Sigmoid colon (tissue), 6 donors: ENCODE measurements at regions not wholly inside any gene's neighbourhood (a gene's known extent, or its start where the extent isn't known, plus 50 kb on each side); places are given as distances from the start of the nearest gene placed in this dataset.

Source experiments
- DNase-seq: peaks from one replicate; pipeline ENCODE4 v3.0.0-alpha.2; 2019
- H3K27ac ChIP-seq, 4 donors: fragments of 200-600 bp; sonication (generic); one replicate each; pipeline ENCODE4 v1.5.1; 2016 to 2019; ENCODE audit warnings: mild to moderate bottlenecking in 1 of 4
- H3K27me3 ChIP-seq, 3 donors: fragments of 200-600 bp; sonication (generic); one replicate each; pipeline ENCODE4 v1.5.1; 2019; ENCODE audit warnings: mild to moderate bottlenecking in 1 of 3
- H3K36me3 ChIP-seq, 4 donors: fragments of 200-600 bp; sonication (generic); one replicate each; pipeline ENCODE4 v1.5.1; 2016 to 2019
- H3K4me1 ChIP-seq, 4 donors: fragments of 200-600 bp; sonication (generic); one replicate each; pipeline ENCODE4 v1.5.1; 2017 to 2019
- H3K4me3 ChIP-seq, 4 donors: fragments of 200-600 bp; sonication (generic); one replicate each; pipeline ENCODE4 v1.5.1; 2017 to 2019; ENCODE audit warnings: mild to moderate bottlenecking in 2 of 4, moderate library complexity in 1 of 4
- H3K9me3 ChIP-seq, 4 donors: fragments of 200-600 bp in 3 of 4; sonication (generic) in 3 of 4; one replicate each; pipeline versions ENCODE4 v1.5.1 to v1.6.1; 2013 to 2019
- EP300 ChIP-seq, 4 donors: sonication (generic); formaldehyde crosslinking; IDR thresholded peaks; one replicate each; pipeline ENCODE4 v1.6.1; 2017; ENCODE audit warnings: antibody characterized with exemption in 4 of 4
- POLR2A ChIP-seq, 2 donors: fragments of 450-650 bp; IDR thresholded peaks; one replicate each; pipeline ENCODE4 v1.6.1; 2016; ENCODE audit warnings: antibody characterized with exemption in 2 of 2, mild to moderate bottlenecking in 2 of 2, moderate library complexity in 2 of 2
- POLR2AphosphoS5 ChIP-seq, 4 donors: sonication (generic); formaldehyde crosslinking; IDR thresholded peaks; one replicate each; pipeline ENCODE4 v1.6.1; 2017; ENCODE audit warnings: antibody characterized with exemption in 4 of 4
- WGBS, 2 donors: extraction: QIAGEN DNeasy Blood & Tissue Kit; methylation state at CpG; one replicate each; pipeline ENCODE4 v1.1.7; 2013; 5-methylcytosine and 5-hydroxymethylcytosine counted together
- intact Hi-C: fragments of 100-400 bp; cut with DNase I; formaldehyde crosslinking; loops from one replicate; pipeline ENCODE4 v1.15.1; 2023
- TF ChIP-seq, protein P1 (sequence below), 4 experiments: fragments of 450-650 bp in 3 of 4; fragments of 200-600 bp in 1 of 4; IDR thresholded peaks; one replicate each; pipeline ENCODE4 v1.5.1; 2016 to 2019; ENCODE audit warnings: antibody characterized with exemption in 4 of 4, mild to moderate bottlenecking in 3 of 4, moderate library complexity in 2 of 4
- donor health status: healthy with polysubstance abuse.
- donor health status: healthy.

DNA sequence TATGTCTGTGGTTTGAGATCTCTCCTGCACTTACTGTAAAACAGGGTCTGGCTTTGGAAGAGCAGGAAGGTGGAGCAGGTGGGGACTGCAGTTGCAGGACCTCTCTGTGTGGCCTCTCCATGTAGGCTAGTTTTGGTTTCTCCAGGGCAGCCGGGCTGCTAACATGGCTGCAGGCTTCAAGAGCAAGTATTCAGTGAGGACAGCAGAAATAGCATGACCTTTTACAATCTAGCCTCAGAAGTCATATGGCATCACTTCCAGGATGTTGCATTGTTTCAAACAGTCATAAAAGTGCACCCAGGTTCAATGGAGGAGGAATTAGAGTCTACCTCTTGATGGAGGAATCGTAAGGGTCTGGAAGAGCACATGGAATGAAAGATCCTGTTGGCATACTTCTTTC is 728.7 kb downstream of the NTRK3 start:
- no peak for TF ChIP-seq EP300 (IDR thresholded peaks at IDR 0.05)
- no peak for TF ChIP-seq POLR2A (IDR thresholded peaks at IDR 0.05)
- TF ChIP-seq POLR2AphosphoS5 (IDR thresholded peaks at IDR 0.05) = no peak
- TF ChIP-seq, protein P1, sequence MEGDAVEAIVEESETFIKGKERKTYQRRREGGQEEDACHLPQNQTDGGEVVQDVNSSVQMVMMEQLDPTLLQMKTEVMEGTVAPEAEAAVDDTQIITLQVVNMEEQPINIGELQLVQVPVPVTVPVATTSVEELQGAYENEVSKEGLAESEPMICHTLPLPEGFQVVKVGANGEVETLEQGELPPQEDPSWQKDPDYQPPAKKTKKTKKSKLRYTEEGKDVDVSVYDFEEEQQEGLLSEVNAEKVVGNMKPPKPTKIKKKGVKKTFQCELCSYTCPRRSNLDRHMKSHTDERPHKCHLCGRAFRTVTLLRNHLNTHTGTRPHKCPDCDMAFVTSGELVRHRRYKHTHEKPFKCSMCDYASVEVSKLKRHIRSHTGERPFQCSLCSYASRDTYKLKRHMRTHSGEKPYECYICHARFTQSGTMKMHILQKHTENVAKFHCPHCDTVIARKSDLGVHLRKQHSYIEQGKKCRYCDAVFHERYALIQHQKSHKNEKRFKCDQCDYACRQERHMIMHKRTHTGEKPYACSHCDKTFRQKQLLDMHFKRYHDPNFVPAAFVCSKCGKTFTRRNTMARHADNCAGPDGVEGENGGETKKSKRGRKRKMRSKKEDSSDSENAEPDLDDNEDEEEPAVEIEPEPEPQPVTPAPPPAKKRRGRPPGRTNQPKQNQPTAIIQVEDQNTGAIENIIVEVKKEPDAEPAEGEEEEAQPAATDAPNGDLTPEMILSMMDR (IDR thresholded peaks at IDR 0.05) = no peak
- H3K27ac ChIP-seq = no peak overlapping the region
- no peaks in the 10 kb centered on the region for H3K9me3 ChIP-seq
- DNase-seq = no peak
- 86% methylated on average over 2 of the region's 2 CpGs for WGBS, 2 donors
- no peak overlapping the region for H3K4me3 ChIP-seq
- H3K4me1 ChIP-seq = no peaks in the 10 kb centered on the region
- H3K27me3 ChIP-seq = no peaks in the 10 kb centered on the region
- H3K36me3 ChIP-seq = no peaks in the 10 kb centered on the region
- intact Hi-C loops = no loop called here

DNA sequence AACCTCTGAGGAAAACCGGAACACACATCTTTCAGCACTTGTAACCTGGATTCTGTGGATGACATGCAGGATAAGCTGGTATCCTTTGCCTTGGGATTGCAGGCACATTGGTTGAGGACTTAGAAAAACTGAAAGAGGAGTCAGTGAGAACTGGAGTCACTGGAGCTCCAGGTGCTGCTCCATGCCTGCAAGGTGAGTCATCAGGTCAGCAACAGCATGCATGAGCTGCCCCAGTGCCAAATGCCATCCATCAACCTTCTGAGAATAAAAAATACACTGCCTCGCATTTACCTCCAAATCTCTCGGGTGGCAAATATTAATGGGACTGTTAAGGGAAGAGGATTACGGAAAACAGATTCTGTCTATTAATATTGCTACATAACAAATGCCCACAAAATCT is 729.1 kb downstream of the NTRK3 start:
- DNase-seq = no peak

DNA sequence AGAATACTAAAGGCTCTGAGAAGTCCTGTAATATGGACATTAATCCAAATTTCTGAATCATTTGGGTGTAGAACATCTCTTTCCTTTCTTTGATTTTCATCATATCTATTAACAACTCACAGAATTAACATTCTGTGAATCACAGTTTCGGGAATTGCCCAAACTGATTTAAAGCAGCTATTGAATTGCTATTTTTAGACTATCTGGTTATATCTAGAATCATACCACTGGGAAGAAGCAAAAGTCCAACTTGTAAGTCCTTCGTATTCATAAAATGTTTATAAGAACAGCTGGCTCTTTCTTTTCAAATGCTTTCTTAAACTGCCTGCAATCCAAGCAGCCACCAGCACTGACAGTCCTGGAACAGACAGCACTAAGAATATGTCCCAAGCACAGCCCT is 733.0 kb downstream of the NTRK3 start:
- no peaks in the 10 kb centered on the region for H3K27me3 ChIP-seq
- H3K4me1 ChIP-seq = no peaks in the 10 kb centered on the region
- 87 to 89% methylated on average over 2 of the region's 2 CpGs for WGBS, 2 donors
- no peaks in the 10 kb centered on the region for H3K36me3 ChIP-seq
- no peak for DNase-seq
- H3K27ac ChIP-seq = no peak overlapping the region
- intact Hi-C loops = no loop called here
- TF ChIP-seq, protein P1 (IDR thresholded peaks at IDR 0.05) = no peak
- TF ChIP-seq POLR2A (IDR thresholded peaks at IDR 0.05) (no peak), POLR2AphosphoS5 (IDR thresholded peaks at IDR 0.05) (no peak), EP300 (IDR thresholded peaks at IDR 0.05) (no peak)
- H3K9me3 ChIP-seq = no peaks in the 10 kb centered on the region
- no peak overlapping the region for H3K4me3 ChIP-seq

More for the DNA sequence above, 729.1 kb downstream of the NTRK3 start:
- H3K36me3 ChIP-seq = no peaks in the 10 kb centered on the region
- TF ChIP-seq POLR2A (IDR thresholded peaks at IDR 0.05) = no peak
- TF ChIP-seq POLR2AphosphoS5 (IDR thresholded peaks at IDR 0.05) = no peak
- TF ChIP-seq, protein P1 (IDR thresholded peaks at IDR 0.05) = no peak
- no peaks in the 10 kb centered on the region for H3K27me3 ChIP-seq
- WGBS, 2 donors = 89 to 92% methylated on average over 4 of the region's 4 CpGs
- no peak overlapping the region for H3K4me3 ChIP-seq
- H3K4me1 ChIP-seq = no peaks in the 10 kb centered on the region
- H3K9me3 ChIP-seq = no peaks in the 10 kb centered on the region
- H3K27ac ChIP-seq = no peak overlapping the region
- intact Hi-C loops = no loop called here

DNA sequence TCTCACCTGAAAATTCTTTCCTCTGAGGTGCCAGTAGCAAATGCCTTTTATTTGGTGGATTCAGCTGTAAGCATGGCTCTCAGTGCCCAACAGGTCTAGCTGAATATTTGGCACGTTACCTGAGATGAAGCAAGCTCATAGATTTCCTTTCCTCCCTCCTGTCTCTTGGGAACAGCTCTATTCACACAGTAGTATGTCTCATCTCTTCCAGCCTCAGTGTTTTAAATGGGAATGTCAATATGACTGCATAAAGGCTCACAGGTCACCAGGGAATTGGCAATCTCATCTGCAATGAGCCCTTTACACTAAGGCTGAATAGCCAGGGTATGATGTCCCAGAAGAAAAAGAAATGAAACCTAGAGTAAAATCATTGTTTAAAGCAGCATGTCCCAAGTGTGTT is 733.5 kb downstream of the NTRK3 start:
- TF ChIP-seq POLR2A (IDR thresholded peaks at IDR 0.05) (no peak), EP300 (IDR thresholded peaks at IDR 0.05) (no peak), POLR2AphosphoS5 (IDR thresholded peaks at IDR 0.05) (no peak)
- TF ChIP-seq, protein P1 (IDR thresholded peaks at IDR 0.05) = no peak
- H3K27me3 ChIP-seq = no peaks in the 10 kb centered on the region
- no peak for DNase-seq
- no peaks in the 10 kb centered on the region for H3K9me3 ChIP-seq
- no peak overlapping the region for H3K27ac ChIP-seq
- 42 to 65% methylated on average over 1 of the region's 1 CpG for WGBS, 2 donors
- intact Hi-C loops = no loop called here
- no peaks in the 10 kb centered on the region for H3K4me1 ChIP-seq
- H3K4me3 ChIP-seq = no peak overlapping the region
- H3K36me3 ChIP-seq = no peaks in the 10 kb centered on the region

DNA sequence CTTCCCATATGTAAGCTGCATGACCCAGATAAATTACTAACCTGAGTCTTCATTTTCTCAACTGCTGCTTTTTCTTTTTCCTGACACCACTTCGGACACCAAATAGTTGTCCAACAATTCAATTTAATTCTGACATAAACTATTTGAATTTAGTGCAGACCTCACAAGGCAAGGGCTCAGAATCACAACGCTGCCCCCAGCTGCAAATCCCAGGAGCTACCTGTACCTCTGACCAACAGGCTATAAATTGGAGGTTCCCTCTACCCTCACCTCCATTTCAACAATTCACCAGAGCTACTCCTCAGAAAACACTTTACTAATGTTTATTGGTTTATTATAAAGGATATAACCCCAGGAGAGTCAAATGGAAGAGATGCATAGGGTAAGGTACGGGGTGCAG is 737.6 kb downstream of the NTRK3 start:
- H3K27me3 ChIP-seq = no peaks in the 10 kb centered on the region
- intact Hi-C loops = no loop called here
- no peak overlapping the region for H3K4me3 ChIP-seq
- H3K9me3 ChIP-seq = no peaks in the 10 kb centered on the region
- 76 to 77% methylated on average over 3 of the region's 3 CpGs for WGBS, 2 donors
- H3K36me3 ChIP-seq = no peaks in the 10 kb centered on the region
- TF ChIP-seq POLR2AphosphoS5 (IDR thresholded peaks at IDR 0.05) (no peak), POLR2A (IDR thresholded peaks at IDR 0.05) (no peak), EP300 (IDR thresholded peaks at IDR 0.05) (no peak)
- TF ChIP-seq, protein P1 (IDR thresholded peaks at IDR 0.05) = no peak
- H3K27ac ChIP-seq = no peak overlapping the region
- H3K4me1 ChIP-seq = no peaks in the 10 kb centered on the region
- DNase-seq = no peak
